Small intestine (tissue), 7 donors: ENCODE measurements at regions not wholly inside any gene's neighbourhood (a gene's known extent, or its start where the extent isn't known, plus 50 kb on each side); places are given as distances from the start of the nearest gene placed in this dataset.
A peak's percentile ranks its signal among the peaks of the same experiment; 100 is the strongest.
"Not testable (repeated sequence)": the region's sequence is repeated elsewhere in the genome, so short reads cannot be mapped to it uniquely, and the experiment has no call there.

Experiments used
- DNase-seq, 2 donors: peaks; one replicate each; pipeline versions ENCODE4 v3.0.0 to v3.0.0-alpha.2; 2013
- FAIRE-seq: peaks from 2 replicates; lab custom pipeline; 2012; peaks lifted over from hg19 to GRCh38; lab: Jason Lieb, UNC
- H3K27ac ChIP-seq, 3 donors: one replicate each; pipeline ENCODE4 v1.5.1; 2013; ENCODE audit warnings: low read length in 2 of 3, mild to moderate bottlenecking in 2 of 3, control low read depth in 1 of 3, inconsistent platforms in 1 of 3, low read depth in 1 of 3, moderate library complexity in 1 of 3
- H3K27me3 ChIP-seq, 3 donors: one replicate each; pipeline ENCODE4 v1.6.1; 2013; ENCODE audit warnings: low read length in 3 of 3, inconsistent platforms in 1 of 3; ENCODE audit not compliant: control insufficient read depth in 3 of 3, insufficient read depth in 3 of 3
- H3K36me3 ChIP-seq, 3 donors: one replicate each; pipeline ENCODE4 v1.6.1; 2013; ENCODE audit warnings: low read length in 3 of 3, inconsistent platforms in 1 of 3, low read depth in 1 of 3, mild to moderate bottlenecking in 1 of 3, moderate library complexity in 1 of 3; ENCODE audit not compliant: control insufficient read depth in 3 of 3, insufficient read depth in 2 of 3
- H3K4me1 ChIP-seq, 3 donors: one replicate each; pipeline ENCODE4 v1.6.1; 2013; ENCODE audit warnings: low read length in 2 of 3, inconsistent platforms in 1 of 3, low read depth in 1 of 3, mild to moderate bottlenecking in 1 of 3, moderate library complexity in 1 of 3; ENCODE audit not compliant: control insufficient read depth in 3 of 3, insufficient read depth in 2 of 3
- H3K4me3 ChIP-seq, 3 donors: one replicate each; pipeline ENCODE4 v1.5.1; 2013; ENCODE audit warnings: low read length in 3 of 3, control low read depth in 1 of 3, inconsistent platforms in 1 of 3, low read depth in 1 of 3, mild to moderate bottlenecking in 1 of 3, moderate library complexity in 1 of 3
- H3K9me3 ChIP-seq, 2 donors: one replicate each; pipeline ENCODE4 v1.6.1; 2013; ENCODE audit warnings: low read depth in 1 of 2, low read length in 1 of 2; ENCODE audit not compliant: control insufficient read depth in 2 of 2, insufficient read depth in 1 of 2
- WGBS, 3 donors: extraction: QIAGEN DNeasy Blood & Tissue Kit; methylation state at CpG; one replicate each; pipeline ENCODE4 v1.1.7; 2013; 5-methylcytosine and 5-hydroxymethylcytosine counted together
- donor health status: healthy with polysubstance abuse.
- donor health status: control.
- donor health status: control.
- donor health status: Bipolar disorder and iron deficiency.
- donor health status: healthy.

DNA sequence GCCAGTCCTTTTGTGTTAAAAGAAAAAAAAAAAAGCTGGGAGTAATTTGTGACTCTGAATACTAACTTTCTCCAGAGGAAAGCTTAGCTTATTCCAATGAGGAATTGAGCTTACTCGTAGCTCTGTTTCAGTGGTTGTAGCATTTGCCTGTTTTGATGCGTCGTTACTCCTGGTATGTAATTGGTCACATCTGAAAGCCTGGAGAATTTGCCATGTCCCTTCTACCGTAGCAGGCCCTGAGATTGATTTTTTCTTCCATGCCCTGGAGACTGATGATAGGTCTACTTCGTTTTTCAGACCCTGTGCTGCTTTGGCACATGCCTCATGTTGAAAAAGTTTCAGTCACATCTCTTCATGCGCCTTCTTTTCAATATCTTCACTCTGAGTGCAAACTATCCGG is 1103.0 kb downstream of the PLA2G4A start:
- Histone ChIP-seq H3K36me3 (no peaks in the 10 kb centered on the region), H3K27ac (no peak overlapping the region), H3K4me1 (peaks cover 0 to 4% (median 0%) of the 10 kb centered on the region in 3 donors), H3K4me3 (no peak overlapping the region), H3K27me3 (no peaks in the 10 kb centered on the region), H3K9me3 (peaks cover 0 to 2% of the 10 kb centered on the region in 2 donors)
- FAIRE-seq (no peak), DNase-seq (no peak)
- WGBS, 3 donors: 66 to 81% (median 69%) methylated on average over 7 of the region's 7 CpGs

DNA sequence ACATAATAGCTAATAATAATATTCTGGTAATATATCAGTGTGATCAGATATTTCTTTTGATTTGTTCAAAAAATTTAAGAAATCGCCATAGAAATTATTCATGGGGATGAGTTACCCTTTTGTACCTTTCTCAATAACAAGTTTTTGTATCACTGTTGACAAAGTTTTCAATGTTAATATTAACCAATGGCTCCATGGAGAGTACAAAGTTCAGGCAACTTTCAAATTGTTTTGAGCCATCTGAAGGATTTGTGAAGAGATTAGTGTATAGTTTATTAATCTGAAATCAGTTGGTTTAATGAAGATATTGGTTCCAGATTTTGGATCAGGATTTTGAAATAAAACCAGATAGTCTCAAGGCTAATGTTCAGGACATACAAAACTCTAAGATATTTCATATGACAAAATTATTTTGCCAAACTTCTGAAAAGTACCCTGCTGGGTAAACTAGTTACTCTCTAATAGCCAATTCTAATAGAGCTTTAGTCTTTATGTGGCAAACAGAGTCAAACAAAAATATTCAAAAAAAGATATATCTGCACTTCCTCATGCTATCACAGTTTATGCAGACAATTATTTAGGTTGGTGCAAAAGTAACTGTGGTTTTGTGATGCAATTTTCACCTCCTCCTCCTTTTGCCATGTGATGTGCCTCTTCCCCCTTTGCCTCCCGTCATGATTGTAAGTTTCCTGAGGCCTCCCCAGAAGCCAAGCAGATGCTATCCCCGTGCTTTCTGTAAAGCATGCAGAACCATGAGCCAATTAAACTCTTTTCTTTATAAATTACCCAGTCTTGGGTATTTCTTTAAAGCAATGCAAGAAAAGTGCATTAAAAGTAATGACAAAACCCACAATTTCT is 1105.0 kb downstream of the PLA2G4A start:
- H3K9me3 ChIP-seq: peaks cover 0 to 2% of the 10 kb centered on the region in 2 donors
- no peak overlapping the region for H3K4me3 ChIP-seq
- no peak overlapping the region for H3K27ac ChIP-seq
- WGBS, 3 donors: 64 to 79% (median 70%) methylated on average over 3 of the region's 3 CpGs
- H3K4me1 ChIP-seq: peaks cover 0 to 4% (median 0%) of the 10 kb centered on the region in 3 donors
- H3K36me3 ChIP-seq: no peaks in the 10 kb centered on the region
- H3K27me3 ChIP-seq: no peaks in the 10 kb centered on the region
- FAIRE-seq (no peak), DNase-seq (peak; percentile 15 to 16)

DNA sequence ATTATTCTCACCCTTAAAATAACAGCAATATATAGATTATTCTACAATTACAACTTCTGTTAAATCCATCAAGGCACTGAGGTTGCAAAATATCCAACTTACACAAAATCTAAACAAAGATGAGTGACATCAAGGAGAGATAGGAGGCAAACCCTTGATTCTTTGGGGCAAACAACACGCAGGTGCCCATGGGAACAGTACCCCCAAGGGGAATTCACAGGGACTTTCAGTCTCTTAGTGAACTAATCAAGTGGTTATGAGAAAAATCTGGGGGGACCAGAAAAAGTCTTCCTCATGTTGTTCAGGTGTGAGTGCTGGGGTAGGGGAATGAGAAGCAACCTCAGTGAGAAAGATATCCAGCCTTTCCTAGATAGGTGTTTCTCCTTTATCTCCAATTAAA is 1107.9 kb downstream of the PLA2G4A start:
- no peak overlapping the region for H3K4me3 ChIP-seq
- no peaks in the 10 kb centered on the region for H3K36me3 ChIP-seq
- peaks cover 0 to 2% of the 10 kb centered on the region in 2 donors for H3K9me3 ChIP-seq
- FAIRE-seq (no peak), DNase-seq (no peak)
- H3K27me3 ChIP-seq: no peaks in the 10 kb centered on the region
- WGBS, 3 donors: 53 to 75% (median 71%) methylated on average over 1 of the region's 1 CpG
- H3K4me1 ChIP-seq: peaks cover 0 to 4% (median 0%) of the 10 kb centered on the region in 3 donors
- H3K27ac ChIP-seq: no peak overlapping the region

DNA sequence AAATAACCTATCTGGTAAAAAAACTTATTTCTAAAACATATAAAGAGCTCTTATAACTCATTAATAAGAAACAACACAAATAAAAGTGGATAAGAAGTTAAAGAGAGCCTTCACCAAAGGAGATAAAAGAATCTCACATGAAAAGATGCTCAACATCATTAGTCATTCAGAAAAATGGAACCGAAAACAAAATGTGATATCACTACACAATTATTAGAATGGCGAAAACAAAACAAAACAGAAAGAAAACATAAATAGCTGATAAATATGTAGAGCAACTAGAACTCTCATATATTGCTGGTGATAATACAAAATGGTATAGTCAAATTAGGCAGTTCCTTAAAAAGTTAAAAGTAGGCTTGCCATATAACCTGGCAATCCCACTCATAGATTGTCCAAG is 1109.3 kb downstream of the PLA2G4A start:
- no peak overlapping the region for H3K4me3 ChIP-seq
- FAIRE-seq (no peak), DNase-seq (no peak)
- 58 to 70% (median 68%) methylated on average over 2 of the region's 2 CpGs for WGBS, 3 donors
- H3K9me3 ChIP-seq: peaks cover 0 to 5% of the 10 kb centered on the region in 2 donors
- H3K27ac ChIP-seq: no peak overlapping the region
- no peaks in the 10 kb centered on the region for H3K36me3 ChIP-seq
- no peaks in the 10 kb centered on the region for H3K27me3 ChIP-seq
- H3K4me1 ChIP-seq: peaks cover 0 to 2% (median 0%) of the 10 kb centered on the region in 3 donors

DNA sequence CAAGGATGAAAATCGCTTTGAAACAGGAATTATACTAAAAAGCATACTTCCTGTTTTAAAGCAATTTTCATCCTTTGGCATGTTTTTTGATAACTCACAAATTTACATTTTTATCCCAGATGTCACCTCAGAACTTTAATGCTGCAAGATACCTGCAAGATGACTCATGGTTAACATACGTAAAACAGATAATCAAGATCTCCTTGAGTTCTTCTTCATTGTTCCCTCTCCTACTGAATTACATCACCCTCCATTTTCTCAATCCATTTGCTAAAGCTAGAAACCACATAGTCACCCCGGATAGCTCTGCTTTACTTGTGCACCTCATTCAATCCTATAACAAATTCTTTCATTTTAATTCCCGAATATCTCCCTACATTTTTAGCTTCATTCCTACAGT is 1114.2 kb downstream of the PLA2G4A start:
- 83 to 89% (median 89%) methylated on average over 4 of the region's 4 CpGs for WGBS, 3 donors
- no peak overlapping the region for H3K27ac ChIP-seq
- H3K4me1 ChIP-seq: no peaks in the 10 kb centered on the region
- H3K4me3 ChIP-seq: no peak overlapping the region
- H3K36me3 ChIP-seq: no peaks in the 10 kb centered on the region
- DNase-seq (no peak), FAIRE-seq (no peak)
- peaks cover 0 to 15% of the 10 kb centered on the region in 2 donors for H3K9me3 ChIP-seq
- no peaks in the 10 kb centered on the region for H3K27me3 ChIP-seq

DNA sequence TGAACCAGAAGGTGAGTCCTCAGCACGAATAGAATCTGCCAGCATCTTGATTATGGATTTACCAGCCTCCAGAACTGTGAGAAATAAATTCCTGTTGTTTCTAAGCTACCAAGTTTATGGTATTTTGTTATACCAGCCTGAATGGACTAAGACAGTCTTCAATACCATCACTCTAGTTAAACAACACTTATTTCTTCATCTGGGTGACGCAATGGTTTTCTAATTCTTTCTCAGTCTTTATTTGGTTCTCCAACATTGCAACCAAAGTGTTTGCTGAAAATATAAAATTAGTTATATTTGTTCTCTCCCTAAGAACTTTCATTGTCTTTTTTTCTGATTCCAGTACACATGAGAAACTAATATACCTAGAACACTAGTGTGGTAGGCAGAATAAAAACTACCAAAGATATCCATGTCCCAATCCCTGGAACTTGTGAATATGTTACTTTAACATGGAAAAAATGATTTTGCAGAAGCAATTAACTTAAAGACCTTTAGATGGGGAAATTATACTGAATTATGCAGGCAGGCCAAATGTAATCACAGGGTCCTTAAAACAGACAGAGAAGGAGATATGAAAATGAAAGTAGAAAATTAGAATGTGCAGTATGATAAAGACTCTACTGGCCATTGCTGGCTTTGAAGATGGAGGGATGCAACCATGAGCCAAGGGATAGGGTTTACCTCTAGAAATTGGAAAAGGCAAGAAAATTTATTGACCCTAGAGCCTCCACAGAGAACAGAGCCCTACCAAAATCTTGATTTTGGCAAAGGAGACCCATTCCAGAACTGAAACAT is 1115.1 kb downstream of the PLA2G4A start:
- H3K4me3 ChIP-seq: no peak overlapping the region
- no peaks in the 10 kb centered on the region for H3K27me3 ChIP-seq
- no peaks in the 10 kb centered on the region for H3K36me3 ChIP-seq
- peaks cover 0 to 15% of the 10 kb centered on the region in 2 donors for H3K9me3 ChIP-seq
- H3K4me1 ChIP-seq: no peaks in the 10 kb centered on the region
- H3K27ac ChIP-seq: no peak overlapping the region
- FAIRE-seq (no peak), DNase-seq (no peak)
- 56 to 70% (median 70%) methylated on average over 2 of the region's 2 CpGs for WGBS, 3 donors

DNA sequence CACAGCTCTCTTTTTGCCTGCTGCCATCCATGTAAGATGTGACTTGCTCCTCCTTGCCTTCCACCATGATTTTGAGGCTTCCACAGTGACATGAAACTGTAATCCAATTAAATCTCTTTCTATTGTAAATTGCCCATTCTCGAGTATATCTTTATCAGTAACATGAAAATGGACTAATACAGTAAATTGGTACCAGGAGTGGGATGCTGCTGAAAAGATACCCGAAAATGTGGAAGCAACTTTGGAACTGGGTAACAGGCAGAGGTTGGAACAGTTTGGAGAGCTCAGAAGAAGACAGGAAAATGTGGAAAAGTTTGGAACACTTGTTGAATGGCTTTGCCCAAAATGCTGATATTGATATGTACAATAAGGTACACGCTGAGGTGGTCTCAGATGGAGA is 1117.9 kb downstream of the PLA2G4A start:
- H3K27ac ChIP-seq, H3K4me1 ChIP-seq, H3K4me3 ChIP-seq, H3K36me3 ChIP-seq, DNase-seq, FAIRE-seq, H3K27me3 ChIP-seq: not testable (repeated sequence)
- WGBS, 3 donors: 69 to 82% (median 72%) methylated on average over 3 of the region's 3 CpGs
- peaks cover 0 to 15% of the 10 kb centered on the region in 2 donors for H3K9me3 ChIP-seq

DNA sequence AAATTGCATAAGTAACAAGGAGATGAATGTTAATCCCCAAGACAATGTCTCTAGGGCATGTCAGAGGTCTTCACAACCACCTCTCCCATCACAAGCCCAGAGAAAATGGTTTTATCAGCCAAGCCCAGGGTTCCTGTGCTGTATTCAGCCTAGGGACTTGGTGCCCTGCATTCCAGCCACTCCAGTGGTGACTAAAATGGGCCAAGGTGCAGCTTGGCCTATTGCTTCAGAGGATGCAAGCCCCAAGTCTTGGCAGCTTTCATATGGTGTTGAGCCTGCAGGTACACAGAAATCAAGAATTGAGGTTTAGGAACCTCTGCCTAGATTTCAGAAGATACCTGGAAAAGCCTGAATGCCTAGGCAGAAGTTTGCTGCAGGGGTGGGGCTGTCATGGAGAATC is 1118.6 kb downstream of the PLA2G4A start:
- Histone ChIP-seq H3K27me3 (no peaks in the 10 kb centered on the region), H3K4me3 (no peak overlapping the region), H3K36me3 (no peaks in the 10 kb centered on the region), H3K27ac (no peak overlapping the region), H3K9me3 (peaks cover 0 to 12% of the 10 kb centered on the region in 2 donors), H3K4me1 (no peaks in the 10 kb centered on the region)
- no peak for FAIRE-seq
- no peak for DNase-seq
